ENCODE measurements at regions not wholly inside any gene's neighbourhood (a gene's known extent, or its start where the extent isn't known, plus 50 kb on each side); places are given as distances from the start of the nearest gene placed in this dataset.
"Not testable (repeated sequence)": the region's sequence is repeated elsewhere in the genome, so short reads cannot be mapped to it uniquely, and the experiment has no call there.

DNA sequence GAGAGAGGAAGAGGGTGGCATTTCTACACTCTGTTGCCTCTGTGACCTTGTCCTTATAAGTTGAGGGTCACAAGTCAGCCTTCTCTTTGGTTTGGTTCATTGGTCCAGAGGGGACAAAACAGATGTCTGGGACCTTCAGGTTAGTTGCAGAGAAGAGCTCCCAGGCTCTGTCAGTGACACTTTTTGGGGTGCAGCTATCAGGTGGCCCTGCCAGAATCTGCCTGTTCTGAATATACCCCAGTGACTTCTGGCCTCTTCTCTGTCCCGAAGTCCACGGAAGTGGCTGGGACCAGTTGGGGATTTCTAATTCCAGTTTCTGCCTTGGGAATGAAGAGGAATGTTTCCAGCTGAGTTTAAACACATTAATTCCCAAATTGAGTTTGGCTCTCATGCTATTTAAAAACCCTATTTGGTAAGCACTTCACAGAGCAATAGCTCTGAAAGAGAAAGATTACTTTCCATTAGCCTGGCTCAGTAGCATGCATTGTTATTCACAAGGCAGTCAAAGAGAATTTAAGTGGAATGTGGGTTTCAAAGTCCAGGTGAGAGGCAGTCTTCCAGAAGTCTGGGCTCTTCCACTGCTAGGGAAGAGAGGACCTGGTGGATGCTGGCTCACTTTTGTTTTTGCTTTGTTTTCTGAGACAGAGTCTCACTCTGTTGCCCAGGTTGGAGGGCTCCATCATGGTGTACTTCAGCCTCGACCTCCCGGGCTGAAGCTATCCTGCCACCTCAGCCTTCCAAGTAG is 237.8 kb upstream of the GALNT17 start:
- no peaks in the 10 kb centered on the region for H3K9me3 ChIP-seq (ENCODE audit: insufficient read depth, low read length)
- H3K4me3 ChIP-seq (ENCODE audit: low read length) = no peak overlapping the region
- no peak for TF ChIP-seq EZH2phosphoT487 (IDR thresholded peaks at IDR 0.05; ENCODE audit: low read depth)
- TF ChIP-seq, protein P1, sequence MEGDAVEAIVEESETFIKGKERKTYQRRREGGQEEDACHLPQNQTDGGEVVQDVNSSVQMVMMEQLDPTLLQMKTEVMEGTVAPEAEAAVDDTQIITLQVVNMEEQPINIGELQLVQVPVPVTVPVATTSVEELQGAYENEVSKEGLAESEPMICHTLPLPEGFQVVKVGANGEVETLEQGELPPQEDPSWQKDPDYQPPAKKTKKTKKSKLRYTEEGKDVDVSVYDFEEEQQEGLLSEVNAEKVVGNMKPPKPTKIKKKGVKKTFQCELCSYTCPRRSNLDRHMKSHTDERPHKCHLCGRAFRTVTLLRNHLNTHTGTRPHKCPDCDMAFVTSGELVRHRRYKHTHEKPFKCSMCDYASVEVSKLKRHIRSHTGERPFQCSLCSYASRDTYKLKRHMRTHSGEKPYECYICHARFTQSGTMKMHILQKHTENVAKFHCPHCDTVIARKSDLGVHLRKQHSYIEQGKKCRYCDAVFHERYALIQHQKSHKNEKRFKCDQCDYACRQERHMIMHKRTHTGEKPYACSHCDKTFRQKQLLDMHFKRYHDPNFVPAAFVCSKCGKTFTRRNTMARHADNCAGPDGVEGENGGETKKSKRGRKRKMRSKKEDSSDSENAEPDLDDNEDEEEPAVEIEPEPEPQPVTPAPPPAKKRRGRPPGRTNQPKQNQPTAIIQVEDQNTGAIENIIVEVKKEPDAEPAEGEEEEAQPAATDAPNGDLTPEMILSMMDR (IDR thresholded peaks at IDR 0.05; ENCODE audit: low read depth, low read length) = no peak
- no peaks in the 10 kb centered on the region for H3K27me3 ChIP-seq (ENCODE audit: low read depth, low read length)
- H3K36me3 ChIP-seq (replicated peaks; ENCODE audit: low read depth, low read length) = no peaks in the 10 kb centered on the region
- no peak overlapping the region for H3K9ac ChIP-seq (ENCODE audit: low read length)
- no peak overlapping the region for H3K27ac ChIP-seq (ENCODE audit: low read length)
- no peaks in the 10 kb centered on the region for H3K4me1 ChIP-seq (ENCODE audit: low read length)
- H3K79me2 ChIP-seq (ENCODE audit: low read length) = no peaks in the 10 kb centered on the region
- no peak overlapping the region for H3K4me2 ChIP-seq (ENCODE audit: low read length)
- no peak overlapping the region for H2AFZ ChIP-seq (ENCODE audit: low read depth, low read length)
- no peaks in the 10 kb centered on the region for H4K20me1 ChIP-seq (ENCODE audit: insufficient read depth, low read length)

DNA sequence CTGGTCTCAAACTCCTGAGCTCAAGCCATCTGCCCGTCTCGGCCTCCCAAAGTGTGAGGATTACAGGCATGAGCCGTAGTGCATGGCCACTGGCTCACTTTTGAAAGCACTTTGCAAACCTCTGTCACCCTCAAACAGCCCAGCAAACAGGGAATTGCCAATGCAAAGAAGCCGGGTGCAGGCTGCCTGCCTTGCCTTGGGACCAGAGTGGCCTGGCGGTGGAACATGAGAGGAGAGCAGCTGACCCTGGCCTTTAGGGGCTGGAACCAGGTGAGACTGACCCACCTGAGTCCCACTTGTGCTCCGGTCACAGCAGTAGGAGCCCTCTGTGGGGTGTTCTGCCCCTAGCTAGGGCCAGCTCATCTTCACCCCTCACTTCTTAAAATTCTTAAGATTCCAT is 237.1 kb upstream of the GALNT17 start:
- Histone ChIP-seq H3K36me3 (replicated peaks; ENCODE audit: low read depth, low read length) (no peaks in the 10 kb centered on the region), H4K20me1 (ENCODE audit: insufficient read depth, low read length) (no peaks in the 10 kb centered on the region), H3K4me3 (ENCODE audit: low read length) (no peak overlapping the region), H3K4me2 (ENCODE audit: low read length) (no peak overlapping the region), H3K9me3 (ENCODE audit: insufficient read depth, low read length) (no peaks in the 10 kb centered on the region), H3K27ac (ENCODE audit: low read length) (no peak overlapping the region), H3K79me2 (ENCODE audit: low read length) (no peaks in the 10 kb centered on the region), H2AFZ (ENCODE audit: low read depth, low read length) (no peak overlapping the region), H3K4me1 (ENCODE audit: low read length) (no peaks in the 10 kb centered on the region), H3K9ac (ENCODE audit: low read length) (no peak overlapping the region), H3K27me3 (ENCODE audit: low read depth, low read length) (no peaks in the 10 kb centered on the region)
- TF ChIP-seq EZH2phosphoT487 (IDR thresholded peaks at IDR 0.05; ENCODE audit: low read depth) = no peak
- TF ChIP-seq, protein P1 (IDR thresholded peaks at IDR 0.05; ENCODE audit: low read depth, low read length) = no peak

DNA sequence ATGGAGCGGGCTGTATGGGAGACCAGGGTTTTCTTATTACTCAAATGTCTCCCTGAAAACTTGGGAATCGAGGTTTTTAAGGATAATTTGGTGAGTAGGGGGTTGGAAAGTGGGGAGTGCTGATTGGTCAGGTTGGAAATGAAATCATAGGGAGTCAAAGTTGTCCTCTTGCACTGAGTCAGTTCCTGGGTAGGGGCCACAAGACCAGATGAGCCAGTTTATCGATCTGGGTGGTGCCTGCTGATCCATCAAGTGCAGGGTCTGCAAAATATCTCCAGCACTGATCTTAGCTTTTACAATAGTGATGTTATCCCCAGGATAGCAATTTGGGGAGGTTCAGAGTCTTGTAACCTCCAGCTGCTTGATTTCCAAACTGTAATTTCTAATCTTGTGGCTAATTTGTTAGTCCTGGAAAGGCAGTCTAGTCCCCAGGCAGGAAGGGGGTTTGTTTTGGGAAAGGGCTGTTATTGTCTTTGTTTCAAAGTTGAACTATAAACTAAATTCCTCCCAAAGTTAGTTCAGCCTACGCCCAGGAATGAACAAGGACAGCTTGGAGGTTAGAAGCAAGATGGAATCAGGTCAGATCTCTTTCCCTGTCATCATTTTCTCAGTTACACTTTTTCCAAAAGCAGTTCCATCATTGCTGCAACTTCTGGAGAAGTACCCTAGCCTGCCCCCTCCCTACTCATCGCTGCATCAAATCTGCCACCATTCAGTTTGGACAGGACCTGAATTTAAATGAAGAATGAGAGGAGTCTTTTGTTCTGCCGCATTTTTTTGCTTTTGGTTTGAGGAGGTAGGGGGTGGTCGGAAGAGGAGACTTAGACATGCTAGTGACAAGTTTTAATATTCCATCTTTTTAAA is 236.4 kb upstream of the GALNT17 start:
- not testable (repeated sequence) for H3K27me3 ChIP-seq (ENCODE audit: low read depth, low read length); H3K27ac ChIP-seq (ENCODE audit: low read length); H4K20me1 ChIP-seq (ENCODE audit: insufficient read depth, low read length); H3K79me2 ChIP-seq (ENCODE audit: low read length); H3K4me3 ChIP-seq (ENCODE audit: low read length); H2AFZ ChIP-seq (ENCODE audit: low read depth, low read length); H3K4me2 ChIP-seq (ENCODE audit: low read length); H3K4me1 ChIP-seq (ENCODE audit: low read length); H3K9ac ChIP-seq (ENCODE audit: low read length); H3K36me3 ChIP-seq (replicated peaks; ENCODE audit: low read depth, low read length); H3K9me3 ChIP-seq (ENCODE audit: insufficient read depth, low read length)

DNA sequence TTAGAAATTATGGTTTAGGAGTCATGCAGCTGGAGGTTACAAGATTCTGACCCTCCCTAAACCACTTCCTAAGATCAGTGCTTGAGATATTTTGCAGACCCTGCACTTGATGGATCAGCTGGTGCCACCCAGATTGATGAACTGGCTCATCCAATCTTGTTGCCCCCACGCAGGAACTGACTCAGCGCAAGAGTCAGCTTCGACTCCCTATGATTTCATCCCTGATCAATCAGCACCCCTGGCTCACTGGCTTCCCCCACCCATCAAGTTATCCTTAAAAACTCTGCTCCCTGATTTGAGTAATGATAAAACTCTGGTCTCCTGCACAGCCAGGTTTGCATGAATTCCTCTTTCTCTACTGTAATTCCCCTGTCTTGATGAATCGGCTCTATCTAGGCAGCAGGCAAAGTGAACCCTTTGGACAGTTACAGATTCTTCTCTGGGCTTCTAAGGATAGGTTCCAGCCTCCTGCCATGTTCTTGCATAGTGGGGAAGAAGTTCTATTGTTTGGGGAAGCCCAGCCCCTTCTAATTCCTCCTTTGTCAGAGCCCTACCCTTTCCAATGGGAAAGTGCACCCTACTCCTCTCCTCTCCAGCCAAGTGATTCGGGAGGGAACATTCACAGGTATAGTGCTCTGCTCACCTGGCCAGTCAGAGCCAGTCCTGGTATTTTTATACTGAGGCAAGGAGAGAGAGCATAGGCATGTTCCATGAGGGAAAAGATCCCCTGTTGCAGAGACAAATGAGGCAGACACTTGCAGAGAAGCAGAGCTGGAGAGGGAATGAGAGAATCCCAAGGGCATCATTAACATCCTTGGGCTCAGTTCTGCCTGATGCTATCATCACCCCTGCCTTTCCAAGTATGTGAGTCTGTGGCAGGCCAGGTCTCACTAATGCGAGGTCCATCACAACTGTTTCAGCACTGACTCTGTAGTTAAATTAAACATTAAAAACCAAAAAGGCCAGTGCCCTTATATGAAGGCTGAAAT is 224.4 kb upstream of the GALNT17 start:
- no peak overlapping the region for H3K9ac ChIP-seq (ENCODE audit: low read length)
- no peak overlapping the region for H3K27ac ChIP-seq (ENCODE audit: low read length)
- no peak overlapping the region for H2AFZ ChIP-seq (ENCODE audit: low read depth, low read length)
- no peaks in the 10 kb centered on the region for H3K27me3 ChIP-seq (ENCODE audit: low read depth, low read length)
- H3K36me3 ChIP-seq (replicated peaks; ENCODE audit: low read depth, low read length) = no peaks in the 10 kb centered on the region
- no peak for TF ChIP-seq EZH2phosphoT487 (IDR thresholded peaks at IDR 0.05; ENCODE audit: low read depth)
- TF ChIP-seq, protein P1 (IDR thresholded peaks at IDR 0.05; ENCODE audit: low read depth, low read length) = no peak
- H3K4me1 ChIP-seq (ENCODE audit: low read length) = no peaks in the 10 kb centered on the region
- H3K9me3 ChIP-seq (ENCODE audit: insufficient read depth, low read length) = no peaks in the 10 kb centered on the region
- H4K20me1 ChIP-seq (ENCODE audit: insufficient read depth, low read length) = no peaks in the 10 kb centered on the region
- H3K79me2 ChIP-seq (ENCODE audit: low read length) = no peaks in the 10 kb centered on the region
- no peak overlapping the region for H3K4me2 ChIP-seq (ENCODE audit: low read length)
- H3K4me3 ChIP-seq (ENCODE audit: low read length) = no peak overlapping the region
